CD4-positive, CD25-positive, alpha-beta regulatory T cell (primary cell): ENCODE measurements at regions not wholly inside any gene's neighbourhood (a gene's known extent, or its start where the extent isn't known, plus 50 kb on each side); places are given as distances from the start of the nearest gene placed in this dataset.

Source experiments
- ATAC-seq, 2 donors: fragments of 150-1000 bp; cut with Tn5 transposase; one replicate each; pipeline ENCODE4 v1.10.0; 2021; ENCODE audit warnings: low read depth in 2 of 2, moderate number of reproducible peaks in 2 of 2, moderate library complexity in 1 of 2
- DNase-seq, 3 donors: peaks; one replicate each; pipeline versions ENCODE4 v3.0.0 to v3.0.0-alpha.2; 2012 to 2022; ENCODE audit warnings: mixed read lengths in 1 of 3
- H3K27ac ChIP-seq: one replicate; pipeline ENCODE4 v1.7.0; 2013; ENCODE audit warnings: mild to moderate bottlenecking, low read length; ENCODE audit not compliant: insufficient read depth, poor library complexity, severe bottlenecking
- H3K27me3 ChIP-seq: one replicate; pipeline ENCODE4 v1.7.0; 2013; ENCODE audit warnings: low read length; ENCODE audit not compliant: control insufficient read depth, insufficient read depth
- H3K36me3 ChIP-seq: one replicate; pipeline ENCODE4 v1.7.0; 2013; ENCODE audit warnings: mild to moderate bottlenecking, low read length, moderate library complexity; ENCODE audit not compliant: control insufficient read depth, insufficient read depth
- H3K4me1 ChIP-seq: 2 replicates; pipeline ENCODE4 v1.7.0; 2013; ENCODE audit warnings: mild to moderate bottlenecking, low read length; ENCODE audit not compliant: insufficient read depth, control insufficient read depth, poor library complexity, severe bottlenecking
- H3K4me3 ChIP-seq: one replicate; pipeline ENCODE4 v1.7.0; 2013; ENCODE audit warnings: low read depth, mild to moderate bottlenecking, low read length, moderate library complexity
- H3K9me3 ChIP-seq, 2 experiments: 1 replicate in 1 of 2; 2 replicates in 1 of 2; pipeline ENCODE4 v1.7.0; 2013; ENCODE audit warnings: low read length in 2 of 2, mild to moderate bottlenecking in 1 of 2, moderate library complexity in 1 of 2; ENCODE audit not compliant: control insufficient read depth in 2 of 2
- H3K27ac Mint-ChIP-seq, 3 donors: one replicate each; pipeline ENCODE4 v1.8.0; 2020 to 2022; ENCODE audit warnings: mild to moderate bottlenecking in 3 of 3, mixed read lengths in 3 of 3, moderate library complexity in 2 of 3
- H3K27me3 Mint-ChIP-seq: one replicate; pipeline ENCODE4 v1.8.0; 2022; ENCODE audit warnings: mild to moderate bottlenecking, mixed read lengths
- H3K36me3 Mint-ChIP-seq: one replicate; pipeline ENCODE4 v1.8.0; 2020; ENCODE audit warnings: mixed read lengths
- H3K4me1 Mint-ChIP-seq, 4 donors: one replicate each; pipeline ENCODE4 v1.8.0; 2020 to 2022; ENCODE audit warnings: mixed read lengths in 4 of 4, mild to moderate bottlenecking in 1 of 4
- H3K4me3 Mint-ChIP-seq, 4 donors: one replicate each; pipeline ENCODE4 v1.8.0; 2020 to 2022; ENCODE audit warnings: mild to moderate bottlenecking in 4 of 4, mixed read lengths in 4 of 4, moderate library complexity in 3 of 4
- H3K9me3 Mint-ChIP-seq, 7 donors: one replicate each; pipeline ENCODE4 v1.8.0; 2020 to 2022; ENCODE audit warnings: mixed read lengths in 7 of 7, mild to moderate bottlenecking in 3 of 7, moderate library complexity in 2 of 7

- Mint-ChIP-seq H3K4me1 (no peaks in the 10 kb centered on the region), H3K27me3 (peaks cover 5% of the 10 kb centered on the region), H3K36me3 (no peaks in the 10 kb centered on the region), H3K4me3 (no peak overlapping the region), H3K9me3 (peaks cover 0 to 1% (median 0%) of the 10 kb centered on the region in 7 donors), H3K27ac (no peak overlapping the region)
- ATAC-seq (no peak), DNase-seq (no peak)
- no peaks in the 10 kb centered on the region for H3K4me1 ChIP-seq
- no peak overlapping the region for H3K27ac ChIP-seq
- H3K9me3 ChIP-seq = no peaks in the 10 kb centered on the region
- H3K4me3 ChIP-seq = no peak overlapping the region
- H3K36me3 ChIP-seq = no peaks in the 10 kb centered on the region
- H3K27me3 ChIP-seq = no peaks in the 10 kb centered on the region
Observed at GRCh38 chr3:105032541-105032940, 334.2 kb upstream of the ALCAM start.

DNA sequence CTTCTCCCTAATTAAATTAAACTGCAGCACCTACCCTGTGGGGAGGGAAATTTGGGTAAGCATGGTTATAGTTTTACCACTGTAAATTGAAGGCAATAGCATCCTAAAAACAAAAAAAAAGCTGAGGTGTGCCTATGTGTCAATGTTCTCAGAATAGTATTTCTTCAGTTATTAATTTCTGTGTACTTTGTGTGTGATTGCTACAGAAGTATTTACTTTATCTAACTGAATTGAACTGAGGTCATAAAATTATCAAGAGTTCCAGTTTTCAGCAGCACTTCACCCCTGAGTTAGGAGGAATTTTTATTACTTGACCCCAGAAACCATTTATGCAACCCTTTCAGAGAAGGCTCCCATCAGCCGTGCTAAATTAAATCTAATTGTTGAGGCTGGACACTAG, 333.6 kb upstream of the ALCAM start:
- ATAC-seq (no peak), DNase-seq (no peak)
- H3K9me3 Mint-ChIP-seq = peaks cover 0 to 1% (median 0%) of the 10 kb centered on the region in 7 donors
- no peaks in the 10 kb centered on the region for H3K36me3 Mint-ChIP-seq
- no peaks in the 10 kb centered on the region for H3K4me1 Mint-ChIP-seq
- no peak overlapping the region for H3K4me3 Mint-ChIP-seq
- no peaks in the 10 kb centered on the region for H3K36me3 ChIP-seq
- peaks cover 5% of the 10 kb centered on the region for H3K27me3 Mint-ChIP-seq
- H3K27ac Mint-ChIP-seq = no peak overlapping the region
- no peak overlapping the region for H3K27ac ChIP-seq
- H3K4me3 ChIP-seq = no peak overlapping the region
- H3K9me3 ChIP-seq = no peaks in the 10 kb centered on the region
- H3K4me1 ChIP-seq = no peaks in the 10 kb centered on the region
- H3K27me3 ChIP-seq = no peaks in the 10 kb centered on the region

DNA sequence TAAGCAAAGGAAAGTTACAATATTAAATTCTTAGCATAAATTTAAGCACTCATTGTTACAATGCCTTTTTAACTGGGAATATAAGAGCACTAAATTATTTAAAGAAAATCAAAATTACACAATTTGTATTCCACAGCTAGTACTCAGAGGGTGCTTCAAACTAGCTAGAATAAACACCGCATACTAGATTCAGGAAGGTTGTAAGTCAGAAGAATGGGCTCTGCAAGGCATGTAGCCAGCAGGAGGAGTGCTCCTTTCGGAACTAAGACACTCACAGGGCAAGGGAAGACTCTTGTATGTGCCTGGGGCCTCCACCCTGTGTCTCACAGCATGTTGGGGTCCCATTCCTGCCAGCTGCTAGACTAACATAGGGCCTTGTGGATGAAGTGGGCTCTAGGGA, 327.7 kb upstream of the ALCAM start:
- ATAC-seq (no peak), DNase-seq (no peak)
- Mint-ChIP-seq H3K4me1 (no peaks in the 10 kb centered on the region), H3K4me3 (no peak overlapping the region), H3K27me3 (peaks cover 5% of the 10 kb centered on the region), H3K27ac (no peak overlapping the region), H3K9me3 (no peaks in the 10 kb centered on the region), H3K36me3 (no peaks in the 10 kb centered on the region)
- Histone ChIP-seq H3K4me1 (no peaks in the 10 kb centered on the region), H3K9me3 (no peaks in the 10 kb centered on the region), H3K27ac (no peak overlapping the region), H3K27me3 (no peaks in the 10 kb centered on the region), H3K4me3 (no peak overlapping the region), H3K36me3 (no peaks in the 10 kb centered on the region)

GRCh38 chr3:105040026-105040622, 326.6 kb upstream of the ALCAM start:
- Histone ChIP-seq H3K27me3 (no peaks in the 10 kb centered on the region), H3K27ac (no peak overlapping the region), H3K9me3 (no peaks in the 10 kb centered on the region), H3K4me1 (no peaks in the 10 kb centered on the region), H3K36me3 (no peaks in the 10 kb centered on the region), H3K4me3 (no peak overlapping the region)
- DNase-seq (no peak), ATAC-seq (no peak)
- Mint-ChIP-seq H3K36me3 (no peaks in the 10 kb centered on the region), H3K27ac (no peak overlapping the region), H3K4me3 (no peak overlapping the region), H3K27me3 (no peaks in the 10 kb centered on the region), H3K9me3 (no peaks in the 10 kb centered on the region), H3K4me1 (no peaks in the 10 kb centered on the region)

DNA sequence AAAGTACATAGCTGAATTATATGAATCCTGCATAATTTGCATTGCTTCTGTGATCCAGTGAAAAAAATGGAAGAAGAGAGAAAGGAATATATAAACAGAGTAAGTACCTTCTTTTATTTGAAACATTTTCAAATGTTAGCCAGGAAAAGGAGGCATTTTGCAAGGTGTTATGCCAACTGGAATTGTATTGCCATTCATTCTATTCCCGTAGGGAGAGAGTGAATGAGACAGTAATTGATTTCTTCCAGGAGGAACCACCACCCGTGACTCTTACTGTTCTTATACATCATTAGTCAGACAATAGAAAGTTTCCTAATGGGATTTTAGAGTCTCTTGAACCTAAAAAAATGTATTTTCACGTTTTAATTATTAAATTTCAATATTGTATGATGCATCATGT, 324.1 kb upstream of the ALCAM start:
- ATAC-seq (no peak), DNase-seq (no peak)
- H3K4me3 Mint-ChIP-seq = no peak overlapping the region
- H3K9me3 Mint-ChIP-seq = no peaks in the 10 kb centered on the region
- Histone ChIP-seq H3K9me3 (no peaks in the 10 kb centered on the region), H3K4me3 (no peak overlapping the region), H3K27ac (no peak overlapping the region), H3K27me3 (no peaks in the 10 kb centered on the region), H3K4me1 (no peaks in the 10 kb centered on the region), H3K36me3 (no peaks in the 10 kb centered on the region)
- H3K36me3 Mint-ChIP-seq = no peaks in the 10 kb centered on the region
- no peaks in the 10 kb centered on the region for H3K27me3 Mint-ChIP-seq
- H3K27ac Mint-ChIP-seq = no peak overlapping the region
- H3K4me1 Mint-ChIP-seq = no peaks in the 10 kb centered on the region

GRCh38 chr3:105051111-105051510, 315.6 kb upstream of the ALCAM start:
- DNase-seq = no peak
- no peaks in the 10 kb centered on the region for H3K27me3 ChIP-seq
- no peak overlapping the region for H3K4me3 ChIP-seq
- H3K27ac ChIP-seq = no peak overlapping the region
- no peak for ATAC-seq
- H3K4me1 Mint-ChIP-seq = no peaks in the 10 kb centered on the region
- no peaks in the 10 kb centered on the region for H3K36me3 Mint-ChIP-seq
- H3K27me3 Mint-ChIP-seq = no peaks in the 10 kb centered on the region
- no peaks in the 10 kb centered on the region for H3K36me3 ChIP-seq
- no peaks in the 10 kb centered on the region for H3K4me1 ChIP-seq
- H3K9me3 Mint-ChIP-seq = peaks cover 0 to 4% (median 0%) of the 10 kb centered on the region in 7 donors
- no peaks in the 10 kb centered on the region for H3K9me3 ChIP-seq
- no peak overlapping the region for H3K4me3 Mint-ChIP-seq
- no peak overlapping the region for H3K27ac Mint-ChIP-seq

- no peak overlapping the region for H3K4me3 ChIP-seq
- DNase-seq (no peak), ATAC-seq (no peak)
- H3K27me3 ChIP-seq = no peaks in the 10 kb centered on the region
- no peak overlapping the region for H3K27ac ChIP-seq
- no peaks in the 10 kb centered on the region for H3K9me3 ChIP-seq
- H3K9me3 Mint-ChIP-seq = peaks cover 0 to 4% (median 0%) of the 10 kb centered on the region in 7 donors
- no peak overlapping the region for H3K27ac Mint-ChIP-seq
- H3K27me3 Mint-ChIP-seq = no peaks in the 10 kb centered on the region
- no peaks in the 10 kb centered on the region for H3K36me3 ChIP-seq
- no peaks in the 10 kb centered on the region for H3K4me1 Mint-ChIP-seq
- H3K4me1 ChIP-seq = no peaks in the 10 kb centered on the region
- no peaks in the 10 kb centered on the region for H3K36me3 Mint-ChIP-seq
- H3K4me3 Mint-ChIP-seq = no peak overlapping the region
Observed at GRCh38 chr3:105051972-105052371, 314.7 kb upstream of the ALCAM start.

DNA sequence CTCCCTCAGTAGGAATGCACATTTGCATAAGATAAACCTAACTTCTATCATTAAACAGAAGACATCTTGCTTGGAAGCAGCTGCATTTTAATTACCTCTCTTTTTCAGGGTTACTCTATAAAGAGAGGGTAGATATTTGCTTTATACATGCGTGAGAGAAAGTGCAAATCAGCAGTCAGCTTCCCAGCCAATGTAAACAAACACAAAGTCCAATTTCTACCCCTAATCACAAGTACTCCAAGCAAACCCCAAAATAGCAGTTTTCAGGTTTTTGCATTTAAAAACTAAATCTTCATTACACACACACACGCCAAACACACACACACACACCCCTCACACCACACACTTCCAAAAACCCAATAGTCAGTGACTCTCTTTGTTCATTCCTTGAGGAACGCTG, 303.9 kb upstream of the ALCAM start:
- ATAC-seq = no peak
- H3K4me3 Mint-ChIP-seq = no peak overlapping the region
- H3K9me3 Mint-ChIP-seq = peaks cover 0 to 7% (median 0%) of the 10 kb centered on the region in 7 donors
- no peaks in the 10 kb centered on the region for H3K4me1 Mint-ChIP-seq
- Histone ChIP-seq H3K27ac (no peak overlapping the region), H3K4me1 (no peaks in the 10 kb centered on the region), H3K27me3 (no peaks in the 10 kb centered on the region), H3K4me3 (no peak overlapping the region), H3K9me3 (no peaks in the 10 kb centered on the region), H3K36me3 (no peaks in the 10 kb centered on the region)
- DNase-seq = no peak
- H3K27me3 Mint-ChIP-seq = peaks cover 6% of the 10 kb centered on the region
- H3K27ac Mint-ChIP-seq = peak overlapping the region in 1 of 3 donors; percentile 1
- no peaks in the 10 kb centered on the region for H3K36me3 Mint-ChIP-seq
